ENCODE measurements at regions not wholly inside any gene's neighbourhood (a gene's known extent, or its start where the extent isn't known, plus 50 kb on each side); places are given as distances from the start of the nearest gene placed in this dataset.

DNA sequence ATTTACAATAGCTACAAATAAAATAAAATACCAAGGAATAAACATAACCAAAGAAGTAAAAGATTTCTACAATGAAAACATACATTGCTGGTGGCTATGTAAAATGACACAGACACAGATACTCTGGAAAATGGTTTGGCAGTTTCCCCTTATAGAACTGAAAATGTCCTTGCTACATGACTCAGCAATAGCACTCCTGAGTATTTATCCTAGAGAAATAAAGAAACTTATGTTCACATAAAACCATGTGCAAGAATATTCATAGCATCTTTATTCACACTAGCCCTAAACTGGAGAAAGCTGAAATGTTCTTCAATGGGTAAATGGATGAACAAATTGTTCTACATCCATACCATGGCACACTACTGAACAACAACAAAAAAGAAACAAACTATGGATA, 100.2 kb upstream of the RFC3 start:
- DNase-seq (ENCODE audit: low spot score) = no peak
- H3K27me3 ChIP-seq (replicated peaks; ENCODE audit: insufficient read depth, low read depth, low read length, poor library complexity) = no peaks in the 10 kb centered on the region
- POLR2A ChIA-PET (ENCODE audit: low non-redundant PET) = no interaction called here
- CTCF ChIA-PET = no interaction called here
- H3K27ac ChIP-seq (ENCODE audit: low read depth, low read length, poor library complexity, severe bottlenecking) = no peak overlapping the region
- H3K36me3 ChIP-seq (ENCODE audit: insufficient read depth, low read length, poor library complexity, severe bottlenecking) = no peaks in the 10 kb centered on the region
- peaks cover 11% of the 10 kb centered on the region for H3K4me1 ChIP-seq (ENCODE audit: insufficient read depth, low read length, poor library complexity, severe bottlenecking)
- H3K4me3 ChIP-seq (ENCODE audit: low read depth, low read length, poor library complexity, severe bottlenecking) = no peak overlapping the region
- no peaks in the 10 kb centered on the region for H3K9me3 ChIP-seq (ENCODE audit: low read depth, low read length, poor library complexity, severe bottlenecking)
- BruUV-seq (replicated peaks) = no TSS peak
- TF ChIP-seq, protein P1, sequence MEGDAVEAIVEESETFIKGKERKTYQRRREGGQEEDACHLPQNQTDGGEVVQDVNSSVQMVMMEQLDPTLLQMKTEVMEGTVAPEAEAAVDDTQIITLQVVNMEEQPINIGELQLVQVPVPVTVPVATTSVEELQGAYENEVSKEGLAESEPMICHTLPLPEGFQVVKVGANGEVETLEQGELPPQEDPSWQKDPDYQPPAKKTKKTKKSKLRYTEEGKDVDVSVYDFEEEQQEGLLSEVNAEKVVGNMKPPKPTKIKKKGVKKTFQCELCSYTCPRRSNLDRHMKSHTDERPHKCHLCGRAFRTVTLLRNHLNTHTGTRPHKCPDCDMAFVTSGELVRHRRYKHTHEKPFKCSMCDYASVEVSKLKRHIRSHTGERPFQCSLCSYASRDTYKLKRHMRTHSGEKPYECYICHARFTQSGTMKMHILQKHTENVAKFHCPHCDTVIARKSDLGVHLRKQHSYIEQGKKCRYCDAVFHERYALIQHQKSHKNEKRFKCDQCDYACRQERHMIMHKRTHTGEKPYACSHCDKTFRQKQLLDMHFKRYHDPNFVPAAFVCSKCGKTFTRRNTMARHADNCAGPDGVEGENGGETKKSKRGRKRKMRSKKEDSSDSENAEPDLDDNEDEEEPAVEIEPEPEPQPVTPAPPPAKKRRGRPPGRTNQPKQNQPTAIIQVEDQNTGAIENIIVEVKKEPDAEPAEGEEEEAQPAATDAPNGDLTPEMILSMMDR (conservative IDR thresholded peaks at IDR 0.05; ENCODE audit: low read depth, low read length) = no peak
- TF ChIP-seq EZH2 (IDR thresholded peaks at IDR 0.05; ENCODE audit: borderline replicate concordance, low read depth, low read length, poor library complexity, severe bottlenecking) = no peak
- intact Hi-C loops (cut with micrococcal nuclease; ENCODE audit: unreplicated experiment) = no loop called here

DNA sequence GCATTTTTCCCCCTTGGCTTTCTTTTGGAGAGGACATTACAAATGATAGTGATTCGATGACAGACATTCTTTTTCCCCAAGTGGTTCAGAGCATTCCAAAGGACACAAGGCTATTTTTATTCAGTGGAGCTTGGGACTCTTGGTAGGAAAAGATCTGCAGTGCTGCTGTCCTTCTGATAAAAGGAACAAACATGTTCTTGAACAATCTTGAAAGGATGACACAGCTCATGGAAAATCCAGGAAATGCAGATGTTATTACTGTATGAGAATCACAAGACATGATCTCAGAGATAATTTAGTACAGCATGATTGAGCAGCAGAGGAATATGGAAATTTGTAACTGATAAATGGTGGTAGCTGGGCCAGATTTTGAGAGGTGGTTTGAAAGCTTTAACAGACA, 96.2 kb upstream of the RFC3 start:
- ChIA-PET POLR2A (ENCODE audit: low non-redundant PET) (no interaction called here), CTCF (interaction anchor here (0.5 kb wide), 1 partner anchor 1136 kb away, joined by 4 read pairs; the partner anchor contains the start of gene PDS5B)
- no peak for DNase-seq (ENCODE audit: low spot score)
- no TSS peak for BruUV-seq (replicated peaks)
- no peak overlapping the region for H3K4me3 ChIP-seq (ENCODE audit: low read depth, low read length, poor library complexity, severe bottlenecking)
- TF ChIP-seq, protein P1 (conservative IDR thresholded peaks at IDR 0.05; ENCODE audit: low read depth, low read length) = no peak
- no peak for TF ChIP-seq EZH2 (IDR thresholded peaks at IDR 0.05; ENCODE audit: borderline replicate concordance, low read depth, low read length, poor library complexity, severe bottlenecking)
- H3K27ac ChIP-seq (ENCODE audit: low read depth, low read length, poor library complexity, severe bottlenecking) = no peak overlapping the region
- no peaks in the 10 kb centered on the region for H3K36me3 ChIP-seq (ENCODE audit: insufficient read depth, low read length, poor library complexity, severe bottlenecking)
- H3K4me1 ChIP-seq (ENCODE audit: insufficient read depth, low read length, poor library complexity, severe bottlenecking) = peaks cover 26% of the 10 kb centered on the region
- H3K27me3 ChIP-seq (replicated peaks; ENCODE audit: insufficient read depth, low read depth, low read length, poor library complexity) = no peaks in the 10 kb centered on the region
- intact Hi-C loops (cut with micrococcal nuclease; ENCODE audit: unreplicated experiment) = loop anchor here (5.0 kb wide), 2 partner anchors 489 to 1134 kb away; partner anchors contain the start of gene PDS5B
- H3K9me3 ChIP-seq (ENCODE audit: low read depth, low read length, poor library complexity, severe bottlenecking) = no peaks in the 10 kb centered on the region

DNA sequence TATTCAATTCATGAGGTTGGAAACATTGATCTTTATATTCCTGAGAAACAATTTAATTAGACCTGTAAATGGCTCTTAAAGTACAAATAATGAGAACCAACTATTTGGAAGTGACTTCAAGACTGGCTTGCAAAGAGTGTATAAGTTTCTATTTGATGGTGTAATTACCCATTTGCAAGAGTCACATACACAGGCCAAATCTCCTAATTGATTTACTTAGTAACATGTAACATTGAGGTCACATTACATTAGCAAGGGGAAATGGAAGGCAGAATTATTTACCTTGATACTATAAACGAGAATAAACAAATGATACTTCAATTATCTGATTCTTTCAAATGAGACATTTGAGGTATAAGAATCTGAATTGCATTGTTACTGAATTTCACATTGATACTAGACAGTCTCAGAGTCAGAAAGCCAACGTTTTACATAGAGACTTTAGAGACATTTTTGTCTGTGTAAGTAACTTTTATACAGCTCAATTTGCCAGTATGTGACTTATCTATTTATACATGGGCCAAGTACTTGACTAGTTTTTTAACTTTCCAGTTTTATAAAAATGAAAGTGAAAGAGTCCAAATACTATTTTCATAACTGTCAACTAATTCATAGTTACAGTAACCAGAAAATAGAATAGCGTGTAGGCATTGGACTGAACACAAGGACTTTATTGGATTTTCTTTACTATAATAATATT, 95.6 kb upstream of the RFC3 start:
- intact Hi-C loops (cut with micrococcal nuclease; ENCODE audit: unreplicated experiment) = loop anchor here (5.0 kb wide), 2 partner anchors 490 to 1135 kb away; partner anchors contain the start of gene PDS5B

More for the DNA sequence above, 95.6 kb upstream of the RFC3 start:
- peaks cover 26% of the 10 kb centered on the region for H3K4me1 ChIP-seq (ENCODE audit: insufficient read depth, low read length, poor library complexity, severe bottlenecking)
- CTCF ChIA-PET = interaction anchor here (0.5 kb wide), 1 partner anchor 1136 kb away, joined by 4 read pairs; the partner anchor contains the start of gene PDS5B
- H3K4me3 ChIP-seq (ENCODE audit: low read depth, low read length, poor library complexity, severe bottlenecking) = no peak overlapping the region
- no peaks in the 10 kb centered on the region for H3K36me3 ChIP-seq (ENCODE audit: insufficient read depth, low read length, poor library complexity, severe bottlenecking)
- TF ChIP-seq EZH2 (IDR thresholded peaks at IDR 0.05; ENCODE audit: borderline replicate concordance, low read depth, low read length, poor library complexity, severe bottlenecking) = no peak
- TF ChIP-seq, protein P1 (conservative IDR thresholded peaks at IDR 0.05; ENCODE audit: low read depth, low read length) = no peak
- no peaks in the 10 kb centered on the region for H3K9me3 ChIP-seq (ENCODE audit: low read depth, low read length, poor library complexity, severe bottlenecking)
- BruUV-seq (replicated peaks) = no TSS peak
- DNase-seq (ENCODE audit: low spot score) = no peak
- no peaks in the 10 kb centered on the region for H3K27me3 ChIP-seq (replicated peaks; ENCODE audit: insufficient read depth, low read depth, low read length, poor library complexity)
- no peak overlapping the region for H3K27ac ChIP-seq (ENCODE audit: low read depth, low read length, poor library complexity, severe bottlenecking)
- POLR2A ChIA-PET (ENCODE audit: low non-redundant PET) = no interaction called here
